Tongue (tissue), 1 donor: ENCODE measurements at regions not wholly inside any gene's neighbourhood (a gene's known extent, or its start where the extent isn't known, plus 50 kb on each side); places are given as distances from the start of the nearest gene placed in this dataset.
A peak's percentile ranks its signal among the peaks of the same experiment; 100 is the strongest.

Experiments
- DNase-seq: peaks from one replicate; pipeline ENCODE4 v3.0.0-alpha.2; 2015

GRCh38 chr2:8215159-8215863 is 466.5 kb upstream of the ID2 start:
- no peak for DNase-seq

DNA sequence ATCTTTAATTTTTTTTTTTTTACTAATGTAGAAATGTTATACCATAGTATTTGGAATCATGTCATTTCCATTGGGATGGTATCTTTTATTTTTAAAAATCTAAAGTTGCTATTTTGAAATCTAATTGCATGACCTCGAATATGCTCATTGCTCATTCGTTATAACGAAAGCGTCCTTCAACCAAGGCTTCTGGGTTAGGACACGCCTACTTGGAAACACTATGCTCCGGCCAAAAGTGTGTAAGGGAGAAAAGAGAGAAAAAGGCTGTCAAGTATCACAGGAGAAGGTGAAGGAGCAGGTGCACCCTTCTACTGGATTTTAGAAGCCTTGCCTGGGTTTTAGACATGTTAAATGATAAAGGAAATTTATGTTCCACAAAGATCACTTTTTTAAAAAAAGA is 465.9 kb upstream of the ID2 start:
- DNase-seq, result no peak

GRCh38 chr2:8216397-8216796 is 465.5 kb upstream of the ID2 start:
- no peak for DNase-seq

DNA sequence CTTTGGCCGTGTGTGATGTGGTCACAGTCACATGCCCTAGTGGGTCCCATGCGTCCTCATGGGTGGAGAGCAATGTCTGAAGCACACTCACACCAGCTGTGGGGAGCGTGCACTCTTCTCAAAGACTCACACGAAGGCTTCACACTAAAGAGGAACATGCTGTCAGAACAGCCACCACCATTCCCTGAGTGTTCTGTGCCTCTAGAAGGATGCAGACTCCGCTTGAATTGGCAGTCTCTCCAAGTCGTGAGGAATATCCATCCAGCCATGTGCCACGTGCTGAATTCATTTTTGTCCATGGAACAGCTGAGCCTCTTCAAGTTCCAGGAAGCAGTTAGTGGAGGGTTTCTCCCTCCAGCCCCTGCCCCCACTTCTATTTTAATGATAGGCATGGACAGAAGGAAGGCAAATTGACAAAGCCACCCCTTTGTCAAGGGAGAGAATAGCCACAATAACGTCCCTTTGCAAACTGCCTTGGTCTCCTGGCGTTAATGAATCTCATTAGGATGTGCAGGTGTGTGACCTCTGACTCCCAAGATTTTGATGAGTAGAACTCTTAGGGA is 464.3 kb upstream of the ID2 start:
- peak; percentile 83 for DNase-seq

GRCh38 chr2:8219096-8219495 is 462.8 kb upstream of the ID2 start:
- no peak for DNase-seq

GRCh38 chr2:8219631-8220355 is 462.1 kb upstream of the ID2 start:
- DNase-seq, result peak; percentile 78

DNA sequence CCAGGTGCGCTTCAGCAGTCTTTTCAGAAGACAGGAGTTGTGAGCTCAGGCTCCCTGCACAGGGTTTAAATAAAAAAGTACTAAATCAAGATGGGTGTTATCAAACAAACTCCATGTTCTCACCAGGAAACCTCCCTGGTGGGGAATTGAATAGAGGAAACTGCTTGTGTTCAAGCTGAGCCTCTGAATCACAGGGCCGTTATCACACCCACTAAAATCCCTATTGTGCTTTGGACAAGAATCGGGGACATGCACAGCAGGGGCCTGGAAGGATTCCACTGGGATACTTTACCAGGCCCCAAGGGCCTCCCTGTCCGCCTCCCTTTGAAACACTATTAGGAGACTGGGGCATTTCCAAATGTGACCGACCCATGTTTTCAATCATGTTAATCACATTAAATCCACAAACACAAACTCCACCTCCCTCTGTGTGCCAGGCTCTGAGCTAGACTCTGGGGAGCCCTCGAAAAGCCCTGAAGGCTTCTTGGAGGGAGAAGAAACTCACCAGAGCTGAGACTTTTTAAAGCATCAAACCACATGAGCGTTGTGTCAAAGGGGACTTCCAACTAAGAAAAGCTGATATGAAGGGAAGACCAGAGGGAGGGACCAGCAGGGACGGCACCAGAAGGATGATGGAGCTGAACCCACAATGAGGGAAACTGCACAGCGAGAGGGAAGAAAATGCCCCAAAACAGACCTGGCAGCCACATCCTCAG is 458.7 kb upstream of the ID2 start:
- no peak for DNase-seq

- no peak for DNase-seq
Observed at GRCh38 chr2:8223695-8224346, 458.0 kb upstream of the ID2 start.

DNA sequence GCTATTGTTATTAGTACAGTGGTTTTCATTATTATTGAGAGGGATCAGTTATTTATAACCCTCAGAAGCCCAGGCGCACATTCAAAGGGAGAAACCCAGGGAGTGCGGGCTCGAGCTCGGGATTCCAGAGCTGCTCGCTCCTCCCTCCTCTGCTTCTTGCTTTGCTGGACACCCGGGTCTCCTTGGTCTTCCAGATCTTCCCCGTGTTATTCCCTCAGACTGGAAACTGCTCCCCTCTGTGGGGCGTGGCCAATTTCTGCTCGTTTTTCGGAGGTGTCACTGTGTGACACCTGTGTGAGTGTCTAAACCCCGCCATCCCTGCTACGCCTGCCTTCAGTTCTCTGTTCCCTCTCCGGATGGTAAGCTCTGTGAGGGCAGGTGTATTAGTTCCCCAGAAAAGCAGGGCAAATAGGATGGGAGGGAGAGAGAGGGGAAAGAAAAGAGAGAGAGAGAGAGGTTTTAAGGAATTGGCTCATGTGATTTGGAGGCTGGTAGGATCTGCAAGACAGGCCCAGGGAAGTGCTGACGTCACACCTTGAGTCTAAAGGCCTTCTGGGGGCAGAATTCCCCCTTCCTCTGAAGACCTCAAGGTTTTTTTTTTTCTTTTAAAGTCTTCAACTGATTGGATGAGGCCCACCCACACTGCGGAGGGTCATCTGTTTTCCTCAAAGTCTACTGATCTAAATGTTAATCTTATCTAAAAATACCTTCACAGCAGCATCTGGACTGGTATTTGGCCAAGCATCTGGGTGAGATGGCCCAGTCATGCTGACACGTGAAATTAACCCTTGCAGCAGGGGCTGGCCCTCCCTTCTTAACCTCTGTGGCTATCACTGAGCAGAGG is 457.3 kb upstream of the ID2 start:
- no peak for DNase-seq

DNA sequence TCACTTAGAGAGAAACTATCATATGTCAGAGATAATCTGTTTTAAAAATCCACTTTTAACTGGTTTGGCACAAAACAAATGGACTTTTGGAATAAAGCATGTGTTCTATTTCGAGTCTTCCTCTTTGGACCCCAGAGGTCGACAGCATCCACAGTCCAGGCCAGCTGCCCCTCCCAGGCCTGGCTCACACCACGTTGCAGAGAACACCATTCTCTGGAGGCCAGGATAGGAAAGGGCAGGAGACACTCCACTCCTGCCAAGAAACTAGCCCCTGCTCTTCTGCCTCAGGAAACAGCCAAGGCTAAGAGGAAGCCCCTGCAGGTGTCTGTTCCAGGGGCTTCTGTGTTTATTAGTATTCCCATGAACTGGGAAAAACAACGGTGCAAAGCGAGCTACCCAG is 456.6 kb upstream of the ID2 start:
- no peak for DNase-seq

DNA sequence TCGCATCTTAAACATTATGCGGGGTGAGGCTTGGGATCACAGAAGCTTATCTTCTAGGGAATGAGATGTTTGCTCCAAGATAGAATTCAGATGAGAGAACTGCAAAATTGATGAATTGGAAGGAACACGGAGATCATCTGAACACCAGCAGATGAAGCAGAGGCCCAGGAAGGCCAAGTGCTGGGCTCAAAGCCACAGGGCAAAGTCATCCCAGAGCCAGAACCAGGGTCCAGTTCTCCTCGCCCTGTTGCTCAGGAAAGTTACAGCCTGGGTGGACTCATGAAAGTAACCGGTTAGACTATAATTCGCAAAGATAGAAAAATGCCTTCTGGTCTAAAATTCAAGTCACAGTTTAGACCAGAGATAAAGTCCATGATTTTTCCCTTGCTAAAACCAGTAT is 456.1 kb upstream of the ID2 start:
- DNase-seq, result no peak

GRCh38 chr2:8229546-8229986 is 452.3 kb upstream of the ID2 start:
- DNase-seq, result no peak

- DNase-seq, result no peak
Observed at GRCh38 chr2:8230466-8230865, 451.4 kb upstream of the ID2 start.

- no peak for DNase-seq
Observed at GRCh38 chr2:8231902-8232301, 450.0 kb upstream of the ID2 start.

GRCh38 chr2:8232871-8233270 is 449.0 kb upstream of the ID2 start:
- no peak for DNase-seq

- no peak for DNase-seq
Observed at GRCh38 chr2:8234253-8234652, 447.6 kb upstream of the ID2 start.

DNA sequence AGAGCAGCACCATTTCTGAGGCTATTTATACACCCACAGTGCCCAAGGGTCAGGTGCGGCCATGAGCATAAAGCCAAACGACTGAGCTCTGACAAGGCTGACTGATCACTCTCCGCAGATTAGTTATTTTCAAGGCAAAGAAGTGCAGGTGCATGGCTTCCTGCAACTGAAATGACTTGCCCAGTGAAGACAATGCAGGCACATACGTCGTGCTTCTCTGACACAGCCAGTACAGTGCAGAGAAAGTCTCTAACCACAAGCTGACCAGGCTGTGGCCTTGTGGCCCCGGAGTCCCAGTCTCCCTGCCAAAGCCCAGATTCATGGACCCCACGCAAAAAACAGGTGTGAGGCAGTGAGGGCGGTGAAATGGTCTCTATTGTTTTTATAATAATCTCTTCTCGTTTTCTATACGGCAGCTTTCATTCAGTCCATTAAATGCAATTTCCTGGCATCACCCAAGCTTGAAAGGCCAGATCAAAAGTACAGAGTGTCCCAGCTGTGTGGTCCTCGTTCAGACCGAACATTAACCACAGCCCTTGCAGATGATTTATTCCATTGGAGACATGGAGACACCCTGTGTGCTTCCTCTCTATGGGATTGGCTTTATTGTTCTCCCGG is 447.0 kb upstream of the ID2 start:
- no peak for DNase-seq

DNA sequence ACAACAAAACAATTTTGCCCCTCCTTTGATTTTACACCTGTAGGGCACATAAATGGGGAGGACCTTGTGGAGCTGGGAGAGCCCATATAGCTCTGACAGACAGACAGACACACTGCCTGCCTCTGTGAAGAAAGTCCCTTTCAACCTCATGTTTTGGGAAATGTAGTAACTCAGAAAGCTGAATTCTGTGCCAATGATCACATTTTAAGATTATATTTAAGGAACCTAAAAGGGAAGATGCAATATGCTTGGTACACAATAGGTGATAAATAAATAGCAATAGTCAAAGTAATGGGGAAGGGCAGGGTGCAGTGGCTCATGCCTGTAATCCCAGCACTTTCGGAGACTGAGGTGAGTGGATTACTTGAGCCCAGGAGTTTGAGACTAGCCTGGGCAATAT is 446.4 kb upstream of the ID2 start:
- no peak for DNase-seq

- no peak for DNase-seq
Observed at GRCh38 chr2:8236391-8236790, 445.5 kb upstream of the ID2 start.

GRCh38 chr2:8238521-8239230 is 443.2 kb upstream of the ID2 start:
- DNase-seq, result no peak
